Activated CD8-positive, alpha-beta memory T cell treated with anti-CD3 and anti-CD28 coated beads for 36 hours (primary cell): ENCODE measurements at regions not wholly inside any gene's neighbourhood (a gene's known extent, or its start where the extent isn't known, plus 50 kb on each side); places are given as distances from the start of the nearest gene placed in this dataset.
"Not testable (repeated sequence)": the region's sequence is repeated elsewhere in the genome, so short reads cannot be mapped to it uniquely, and the experiment has no call there.

Experiments
- CTCF ChIA-PET: fragments of 350-600 bp; sonication (Branson Sonifier 250); formaldehyde crosslinking; loops from one replicate; lab custom pipeline; 2021; ENCODE audit warnings: antibody characterized with exemption; lab: Charles Lee
- POLR2A ChIA-PET: fragments of 350-600 bp; sonication (Branson Sonifier 250); formaldehyde crosslinking; loops from one replicate; lab custom pipeline; 2021; ENCODE audit warnings: antibody characterized with exemption; lab: Charles Lee

DNA sequence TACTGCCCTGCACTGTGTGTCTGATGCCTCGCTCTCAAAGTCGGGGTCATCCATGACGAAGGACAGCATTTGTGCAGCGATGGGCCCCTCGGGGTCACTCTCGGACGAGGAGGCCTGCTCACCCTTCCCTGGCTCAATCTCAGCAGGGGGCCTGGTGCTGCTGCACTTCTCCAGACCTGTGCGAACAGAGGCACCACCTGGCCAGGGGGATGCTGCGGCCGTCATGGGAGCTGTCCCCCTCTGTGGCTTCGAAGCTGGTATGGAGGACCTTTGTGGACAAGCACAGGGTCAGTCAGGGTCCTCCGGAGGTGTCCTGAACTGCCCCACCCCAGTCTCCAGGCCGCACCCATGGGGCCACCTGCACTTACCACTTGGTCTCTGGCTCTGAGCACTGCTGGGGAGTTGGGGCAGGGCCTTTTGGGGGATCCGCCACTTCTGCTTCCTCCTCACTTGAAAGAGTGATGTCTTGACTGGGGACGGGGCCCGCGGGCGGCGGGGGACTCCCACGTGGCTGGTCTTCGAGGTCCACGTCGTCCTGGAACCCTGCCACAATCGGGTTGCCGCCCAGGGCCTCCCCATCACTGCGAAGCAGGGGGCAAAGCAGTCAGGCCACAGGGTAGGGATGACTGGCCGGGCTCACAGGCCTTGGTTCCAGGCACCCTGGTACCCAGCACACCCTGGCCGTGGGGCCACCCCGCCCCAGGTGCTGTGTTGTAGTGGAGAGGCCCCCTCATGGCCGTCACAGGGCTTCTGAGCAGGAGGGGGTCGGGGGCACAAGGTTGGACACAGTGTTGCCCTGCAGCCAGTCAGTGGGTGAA, 306.7 kb downstream of the CCDC74A start:
- POLR2A ChIA-PET, CTCF ChIA-PET: not testable (repeated sequence)

DNA sequence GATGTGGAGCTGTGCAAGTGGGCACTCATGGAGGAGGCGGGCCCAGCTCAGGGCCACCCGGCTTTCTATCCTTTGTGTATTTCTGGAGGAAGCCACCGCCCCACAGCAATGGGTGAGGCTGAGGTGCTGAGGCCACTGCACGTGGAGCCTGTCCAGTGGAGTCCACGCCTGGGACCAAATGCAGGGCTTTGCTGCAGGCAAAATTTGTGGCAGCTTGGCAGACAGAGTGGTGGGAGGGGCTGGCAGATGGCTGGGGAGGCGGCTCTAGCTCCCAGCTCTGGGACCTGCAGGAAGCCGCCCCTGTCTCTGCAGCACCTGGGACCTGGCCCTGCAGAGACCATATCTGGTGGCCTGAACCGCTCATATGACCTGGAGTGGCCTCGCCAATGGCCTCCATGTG, 307.3 kb downstream of the CCDC74A start:
- POLR2A ChIA-PET, CTCF ChIA-PET: not testable (repeated sequence)

DNA sequence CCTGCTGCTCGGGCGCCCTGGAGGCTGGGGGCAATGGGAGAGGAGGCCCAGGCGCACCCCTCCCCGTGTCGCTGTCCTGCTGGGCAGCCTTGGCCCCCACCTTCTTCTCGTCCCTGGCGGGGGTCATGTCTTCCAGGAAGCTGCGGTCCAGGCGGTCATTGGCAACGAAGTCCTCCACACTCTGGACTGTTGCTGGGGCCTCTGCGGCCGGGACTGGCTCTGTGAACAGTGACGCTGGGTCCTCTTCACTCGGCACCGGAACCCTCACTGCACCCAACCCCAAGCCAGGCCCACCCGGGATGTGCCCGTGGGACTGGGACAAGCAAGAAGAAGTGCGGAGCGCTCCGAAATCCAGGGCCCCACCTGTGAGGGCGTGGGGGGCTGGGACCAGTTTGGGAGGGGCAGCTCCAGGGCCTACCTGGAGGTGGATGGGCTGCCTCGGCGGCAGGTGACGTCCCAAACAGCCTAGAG, 308.0 kb downstream of the CCDC74A start:
- ChIA-PET POLR2A (no interaction called here), CTCF (no interaction called here)

DNA sequence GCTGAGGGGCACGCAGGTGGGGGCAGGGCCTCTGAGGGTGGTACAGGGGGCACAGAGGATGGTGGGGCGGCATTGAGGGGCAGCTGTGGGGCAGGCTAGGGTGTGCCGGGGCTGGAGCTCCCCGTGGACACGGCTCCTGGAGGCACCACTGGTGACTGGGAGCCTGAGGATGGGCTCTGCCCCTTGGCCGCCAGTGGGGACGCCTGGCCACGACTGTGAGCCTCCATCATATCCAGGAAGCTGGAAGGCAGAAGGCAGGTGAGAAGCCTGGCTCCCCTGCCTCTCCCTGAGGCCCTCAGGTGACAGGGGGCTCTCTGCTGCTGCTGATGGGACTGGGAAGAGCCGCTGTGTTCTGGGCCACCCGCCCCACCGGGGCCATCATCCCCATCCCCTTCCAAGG, 308.4 kb downstream of the CCDC74A start:
- CTCF ChIA-PET, POLR2A ChIA-PET: not testable (repeated sequence)

DNA sequence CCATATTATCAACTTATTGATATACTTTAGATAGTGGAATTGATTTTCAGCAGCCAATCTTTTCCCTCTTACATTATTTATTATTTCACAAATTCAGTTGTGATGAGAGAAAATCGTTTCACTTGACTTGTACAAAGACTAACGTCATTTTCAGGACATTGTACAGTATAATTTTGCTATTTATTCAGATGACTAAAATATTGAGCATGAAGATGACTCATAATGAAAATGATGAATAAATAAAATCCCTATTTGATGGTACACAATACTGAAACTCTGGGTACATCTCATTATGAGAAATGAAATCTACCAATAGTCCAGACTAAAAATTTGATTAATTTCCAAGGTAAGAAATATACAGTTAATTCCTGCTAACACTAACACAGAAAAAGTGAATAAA, 316.4 kb downstream of the CCDC74A start:
- POLR2A ChIA-PET, CTCF ChIA-PET: not testable (repeated sequence)

DNA sequence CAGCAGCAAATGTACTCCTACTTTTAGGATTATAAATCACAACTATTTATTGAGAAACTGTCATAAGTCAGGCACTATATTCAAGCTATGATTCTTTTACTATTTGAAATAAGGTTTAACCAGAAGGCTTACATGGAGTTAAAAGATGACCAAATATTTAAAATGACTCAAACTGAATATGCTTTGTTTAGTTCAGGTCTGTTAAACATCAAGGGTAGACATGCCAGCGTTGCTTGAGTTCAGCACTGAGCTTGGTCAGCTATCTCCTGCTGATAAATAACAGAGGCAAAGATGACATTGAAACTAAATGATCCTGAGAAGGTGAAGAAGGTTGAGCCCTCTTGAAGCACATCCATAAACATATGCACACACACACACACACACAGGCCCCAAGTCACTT, 305.6 kb downstream of the ANKRD30BL start:
- CTCF ChIA-PET, POLR2A ChIA-PET: not testable (repeated sequence)

DNA sequence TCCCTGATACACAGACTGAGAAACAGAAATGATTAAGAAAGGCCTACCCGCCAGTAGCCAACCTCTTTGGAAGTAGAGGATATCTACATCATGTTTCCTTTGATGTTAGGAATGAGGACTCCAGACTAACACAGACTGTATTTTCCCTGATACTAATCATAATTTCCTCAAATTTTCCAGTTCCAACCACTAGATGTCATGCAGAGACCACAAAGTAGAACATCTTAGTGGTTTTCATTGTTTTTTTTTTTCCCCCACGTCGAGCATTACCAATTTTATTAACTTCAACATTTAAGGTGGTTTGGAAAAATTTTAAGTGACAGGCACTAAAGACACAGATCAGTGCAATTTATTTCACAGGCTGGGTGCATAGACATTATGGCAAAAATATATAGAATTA, 303.6 kb downstream of the ANKRD30BL start:
- CTCF ChIA-PET, POLR2A ChIA-PET: not testable (repeated sequence)
